SW 1271 (cell line): ENCODE measurements at regions not wholly inside any gene's neighbourhood (a gene's known extent, or its start where the extent isn't known, plus 50 kb on each side); places are given as distances from the start of the nearest gene placed in this dataset.
"Not testable (repeated sequence)": the region's sequence is repeated elsewhere in the genome, so short reads cannot be mapped to it uniquely, and the experiment has no call there.

Source experiments
- DNase-seq, 2 experiments: peaks; one replicate each; lab custom pipeline; 2025; lab: John Stamatoyannopoulos, UW

- no peak for DNase-seq
Measured at GRCh38 chr18:49731860-49732311, 81.4 kb downstream of the ACAA2 start.

GRCh38 chr18:49731421-49731841 lies 81.9 kb downstream of the ACAA2 start:
- no peak for DNase-seq

GRCh38 chr18:49730951-49731391 lies 82.4 kb downstream of the ACAA2 start:
- no peak for DNase-seq

- DNase-seq = peak in 1 of 2 experiments; percentile 6
Measured at GRCh38 chr18:49728542-49728941, 84.8 kb downstream of the ACAA2 start.

- DNase-seq = no peak
Measured at GRCh38 chr18:49727816-49728215, 85.5 kb downstream of the ACAA2 start.

- no peak for DNase-seq
Measured at GRCh38 chr18:49726675-49726963, 86.7 kb downstream of the ACAA2 start.

- DNase-seq = no peak
Measured at GRCh38 chr18:49725809-49726674, 87.3 kb downstream of the ACAA2 start.

GRCh38 chr18:49723648-49724180 lies 89.6 kb downstream of the ACAA2 start:
- DNase-seq = peak in 1 of 2 experiments; percentile 44

- DNase-seq = no peak
Measured at GRCh38 chr18:49722477-49722876, 90.9 kb downstream of the ACAA2 start.

GRCh38 chr18:49721981-49722380 lies 91.4 kb downstream of the ACAA2 start:
- DNase-seq = no peak

- DNase-seq = not testable (repeated sequence)
Measured at GRCh38 chr18:49720944-49721343, 92.4 kb downstream of the ACAA2 start.

GRCh38 chr18:49717617-49718016 lies 95.7 kb downstream of the ACAA2 start:
- DNase-seq = no peak

GRCh38 chr18:49716035-49716434 lies 97.3 kb downstream of the ACAA2 start:
- no peak for DNase-seq

GRCh38 chr18:49709347-49709690 lies 104.0 kb downstream of the ACAA2 start:
- DNase-seq = no peak

- DNase-seq = no peak
Measured at GRCh38 chr18:49708662-49709346, 104.5 kb downstream of the ACAA2 start.

GRCh38 chr18:49707599-49707998 lies 105.7 kb downstream of the ACAA2 start:
- no peak for DNase-seq

GRCh38 chr18:49704334-49704733 lies 109.0 kb downstream of the ACAA2 start:
- no peak for DNase-seq

GRCh38 chr18:49701190-49701589 lies 112.1 kb downstream of the ACAA2 start:
- DNase-seq = no peak

- DNase-seq = no peak
Measured at GRCh38 chr18:49699303-49699702, 114.0 kb downstream of the ACAA2 start.

- DNase-seq = no peak
Measured at GRCh38 chr18:49698525-49699025, 114.8 kb downstream of the ACAA2 start.

- DNase-seq = no peak
Measured at GRCh38 chr18:49697757-49698524, 115.4 kb downstream of the ACAA2 start.

GRCh38 chr18:49697049-49697448 lies 116.3 kb downstream of the ACAA2 start:
- no peak for DNase-seq
